B cell (primary cell): ENCODE measurements at regions not wholly inside any gene's neighbourhood (a gene's known extent, or its start where the extent isn't known, plus 50 kb on each side); places are given as distances from the start of the nearest gene placed in this dataset.
"Not testable (repeated sequence)": the region's sequence is repeated elsewhere in the genome, so short reads cannot be mapped to it uniquely, and the experiment has no call there.

Experiments
- ATAC-seq: fragments of 200-7000 bp; cut with Tn5 transposase; one replicate; pipeline ENCODE4 v1.10.0; 2021; ENCODE audit warnings: low read depth, mild to moderate bottlenecking, moderate number of reproducible peaks, moderate library complexity
- CTCF ChIA-PET: fragments of 350-600 bp; sonication (Branson Sonifier 250); formaldehyde crosslinking; loops from one replicate; lab custom pipeline; 2021; ENCODE audit warnings: antibody characterized with exemption, inconsistent platforms; lab: Charles Lee
- POLR2A ChIA-PET: fragments of 350-600 bp; sonication (Branson Sonifier 250); formaldehyde crosslinking; loops from one replicate; lab custom pipeline; 2021; ENCODE audit warnings: antibody characterized with exemption; lab: Charles Lee
- DNase-seq: peaks from one replicate; pipeline ENCODE4 v3.0.0; 2013
- H2AFZ ChIP-seq: 2 replicates; pipeline ENCODE4 v1.6.1; 2012; ENCODE audit warnings: mild to moderate bottlenecking, low read depth, low read length; ENCODE audit not compliant: insufficient read depth, poor library complexity, severe bottlenecking
- H3K27ac ChIP-seq, 2 donors: 1 replicate in 1 of 2; 2 replicates in 1 of 2; pipeline ENCODE4 v1.5.1; 2012 to 2013; ENCODE audit warnings: low read length in 2 of 2, mild to moderate bottlenecking in 2 of 2, moderate library complexity in 1 of 2
- H3K27me3 ChIP-seq, 4 experiments: fragments of 200-600 bp in 1 of 4; sonication (generic) in 1 of 4; replicated peaks in 1 of 4; 1 replicate in 2 of 4; 2 replicates in 2 of 4; pipeline versions ENCODE4 v1.6.1 to v1.7.0; 2013 to 2016; ENCODE audit warnings: low read length in 3 of 4, mild to moderate bottlenecking in 2 of 4, mixed read lengths in 1 of 4, moderate library complexity in 1 of 4; ENCODE audit not compliant: insufficient read depth in 4 of 4, control insufficient read depth in 3 of 4; ENCODE audit errors: control extremely low read depth in 1 of 4
- H3K36me3 ChIP-seq, 2 experiments: replicated peaks in 1 of 2; 1 replicate in 1 of 2; 2 replicates in 1 of 2; pipeline versions ENCODE4 v1.6.1 to v1.7.1; 2013; ENCODE audit warnings: low read length in 1 of 2; ENCODE audit not compliant: insufficient read depth in 2 of 2, control insufficient read depth in 1 of 2; ENCODE audit errors: control extremely low read depth in 1 of 2, extremely low read depth in 1 of 2
- H3K4me1 ChIP-seq, 2 donors: fragments of 200-600 bp in 1 of 2; sonication (generic) in 1 of 2; 1 replicate in 1 of 2; 2 replicates in 1 of 2; pipeline versions ENCODE4 v1.5.1 to v1.6.1; 2013 to 2017; ENCODE audit warnings: low read length in 2 of 2; ENCODE audit not compliant: control insufficient read depth in 2 of 2, insufficient read depth in 2 of 2
- H3K4me2 ChIP-seq: replicated peaks from 2 replicates; pipeline ENCODE3; 2012; ENCODE audit warnings: mild to moderate bottlenecking, low read depth, low read length; ENCODE audit not compliant: poor library complexity, severe bottlenecking
- H3K4me3 ChIP-seq, 5 experiments: fragments of 200-600 bp in 1 of 5; sonication (generic) in 1 of 5; 1 replicate in 3 of 5; 2 replicates in 2 of 5; pipeline versions ENCODE4 v1.5.1 to v1.7.0; 2011 to 2016; ENCODE audit warnings: low read length in 4 of 5, mild to moderate bottlenecking in 4 of 5, low read depth in 2 of 5, control low read depth in 1 of 5, moderate library complexity in 1 of 5; ENCODE audit not compliant: insufficient read depth in 1 of 5; ENCODE audit errors: control extremely low read depth in 1 of 5, extremely low read depth in 1 of 5
- H3K79me2 ChIP-seq: fragments of 200-600 bp; sonication (generic); one replicate; pipeline ENCODE4 v1.6.0; 2016; ENCODE audit warnings: low read length; ENCODE audit not compliant: control insufficient read depth, insufficient read depth
- H3K9ac ChIP-seq: fragments of 200-600 bp; sonication (generic); 2 replicates; pipeline ENCODE4 v1.6.1; 2017; ENCODE audit warnings: mild to moderate bottlenecking, low read length, moderate library complexity
- H3K9me3 ChIP-seq, 3 donors: one replicate each; pipeline versions ENCODE4 v1.6.1 to v1.7.1; 2013; ENCODE audit warnings: low read length in 2 of 3; ENCODE audit not compliant: control insufficient read depth in 2 of 3, insufficient read depth in 1 of 3; ENCODE audit errors: control extremely low read depth in 1 of 3
- H4K20me1 ChIP-seq: 2 replicates; pipeline ENCODE4 v1.6.0; 2012; ENCODE audit warnings: mild to moderate bottlenecking, low read length; ENCODE audit not compliant: insufficient read depth, control insufficient read depth, poor library complexity, severe bottlenecking
- H3K27ac Mint-ChIP-seq: one replicate; pipeline ENCODE4 v1.8.0; 2021; ENCODE audit warnings: mixed read lengths
- H3K27me3 Mint-ChIP-seq: one replicate; pipeline ENCODE4 v1.8.0; 2021; ENCODE audit warnings: mixed read lengths
- H3K4me1 Mint-ChIP-seq: one replicate; pipeline ENCODE4 v1.8.0; 2021; ENCODE audit warnings: mixed read lengths
- H3K4me3 Mint-ChIP-seq: one replicate; pipeline ENCODE4 v1.8.0; 2021; ENCODE audit warnings: mixed read lengths
- H3K9me3 Mint-ChIP-seq: one replicate; pipeline ENCODE4 v1.8.0; 2022; ENCODE audit warnings: mixed read lengths; ENCODE audit not compliant: insufficient read depth
- CTCF ChIP-seq: fragments of 200-600 bp; IDR thresholded peaks from one replicate; pipeline ENCODE4 v1.8.0; 2022; ENCODE audit warnings: antibody characterized with exemption, mild to moderate bottlenecking
- EZH2 ChIP-seq: IDR thresholded peaks from 2 replicates; pipeline ENCODE4 v1.6.1; 2012; ENCODE audit warnings: borderline replicate concordance, low read depth, mild to moderate bottlenecking, moderate library complexity, low read length; ENCODE audit not compliant: insufficient read depth, poor library complexity, severe bottlenecking
- whole genome bisulfite sequencing: methylation state at CpG from one replicate; pipeline ENCODE4 v1.1.5; 2013; ENCODE audit warnings: missing lambda C conversion rate; ENCODE audit not compliant: insufficient coverage; 5-methylcytosine and 5-hydroxymethylcytosine counted together
- intact Hi-C: fragments of 100-400 bp; cut with micrococcal nuclease; formaldehyde crosslinking; loops from one replicate; pipeline ENCODE4 v1.10.0; 2022

GRCh38 chr2:582792-583528 lies 94.2 kb downstream of the TMEM18 start:
- H3K9ac ChIP-seq, result no peak overlapping the region
- TF ChIP-seq CTCF (no peak), EZH2 (no peak)
- Mint-ChIP-seq H3K9me3 (no peaks in the 10 kb centered on the region), H3K27me3 (peaks cover 29% of the 10 kb centered on the region), H3K27ac (no peak overlapping the region), H3K4me3 (no peak overlapping the region), H3K4me1 (peaks cover 12% of the 10 kb centered on the region)
- no peak overlapping the region for H3K27ac ChIP-seq
- WGBS, result 96% methylated on average over 51 of the region's 54 CpGs
- H3K4me2 ChIP-seq, result no peak overlapping the region
- H3K27me3 ChIP-seq, result peaks cover 0 to 12% (median 0%) of the 10 kb centered on the region in 4 experiments
- CTCF ChIA-PET, result no interaction called here
- POLR2A ChIA-PET, result no interaction called here
- no peaks in the 10 kb centered on the region for H3K79me2 ChIP-seq
- peaks cover 0 to 8% (median 0%) of the 10 kb centered on the region in 3 donors for H3K9me3 ChIP-seq
- no peak overlapping the region for H3K4me3 ChIP-seq
- intact Hi-C loops, result no loop called here
- H3K4me1 ChIP-seq, result peaks cover 10 to 14% of the 10 kb centered on the region in 2 donors
- ATAC-seq, result no peak
- no peak for DNase-seq
- no peaks in the 10 kb centered on the region for H4K20me1 ChIP-seq
- no peak overlapping the region for H2AFZ ChIP-seq
- no peaks in the 10 kb centered on the region for H3K36me3 ChIP-seq

DNA sequence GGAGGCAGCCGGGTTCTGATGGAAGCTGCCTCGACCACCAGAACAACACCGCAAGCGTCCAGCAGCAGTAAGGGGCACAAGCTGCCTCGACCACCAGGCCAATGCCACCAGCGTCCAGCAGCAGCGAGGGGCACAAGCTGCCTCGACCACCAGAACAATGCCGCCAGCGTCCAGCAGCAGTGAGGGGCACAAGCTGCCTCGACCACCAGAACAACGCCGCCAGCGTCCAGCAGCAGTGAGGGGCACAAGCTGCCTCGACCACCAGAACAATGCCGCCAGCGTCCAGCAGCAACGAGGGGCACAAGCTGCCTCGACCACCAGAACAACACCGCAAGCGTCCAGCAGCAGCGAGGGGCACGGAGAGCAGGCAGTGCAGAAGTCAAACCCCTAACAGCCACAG lies 94.9 kb downstream of the TMEM18 start:
- H3K4me3 Mint-ChIP-seq, H3K9me3 Mint-ChIP-seq, DNase-seq, H3K27ac ChIP-seq, POLR2A ChIA-PET, H2AFZ ChIP-seq, H3K4me2 ChIP-seq, ATAC-seq, H3K4me3 ChIP-seq, H3K36me3 ChIP-seq, intact Hi-C loops, H3K9ac ChIP-seq, H4K20me1 ChIP-seq, H3K27ac Mint-ChIP-seq, H3K79me2 ChIP-seq, H3K9me3 ChIP-seq: not testable (repeated sequence)
- H3K27me3 Mint-ChIP-seq, result peaks cover 27% of the 10 kb centered on the region
- Histone ChIP-seq H3K4me1 (peaks cover 10 to 14% of the 10 kb centered on the region in 2 donors), H3K27me3 (peaks cover 0 to 12% (median 0%) of the 10 kb centered on the region in 4 experiments)
- peaks cover 12% of the 10 kb centered on the region for H3K4me1 Mint-ChIP-seq
- 89% methylated on average over 19 of the region's 23 CpGs for WGBS
- CTCF ChIA-PET, result interaction anchor here (1.6 kb wide), 1 partner anchor 14 kb away, joined by 3 read pairs; no protein-coding TSS in a partner anchor
